H54 (cell line): ENCODE measurements at regions not wholly inside any gene's neighbourhood (a gene's known extent, or its start where the extent isn't known, plus 50 kb on each side); places are given as distances from the start of the nearest gene placed in this dataset.
"Not testable (repeated sequence)": the region's sequence is repeated elsewhere in the genome, so short reads cannot be mapped to it uniquely, and the experiment has no call there.

Experiments
- DNase-seq: peaks from one replicate; pipeline ENCODE4 v3.0.0; 2011; ENCODE audit warnings: low spot score, mixed read lengths; ENCODE audit not compliant: insufficient read length
- FAIRE-seq: peaks from 3 replicates; lab custom pipeline; 2011; peaks lifted over from hg19 to GRCh38; lab: Jason Lieb, UNC
- POLR2A ChIP-seq: IDR thresholded peaks from 2 replicates; pipeline ENCODE4 v1.6.1; 2011; ENCODE audit warnings: low read depth, mild to moderate bottlenecking, low read length

GRCh38 chr5:82885627-82886389, 191.4 kb downstream of the TMEM167A start:
- DNase-seq (no peak), FAIRE-seq (no peak)
- TF ChIP-seq POLR2A, result no peak

GRCh38 chr5:82884821-82885471, 192.2 kb downstream of the TMEM167A start:
- TF ChIP-seq POLR2A, result no peak
- no peak for FAIRE-seq
- no peak for DNase-seq

- no peak for FAIRE-seq
- DNase-seq, result no peak
These were observed 194.9 kb downstream of the TMEM167A start for GRCh38 chr5:82882316-82882715.

GRCh38 chr5:82881571-82882174, 195.5 kb downstream of the TMEM167A start:
- DNase-seq (no peak), FAIRE-seq (no peak)
- TF ChIP-seq POLR2A, result no peak

More at GRCh38 chr5:82882316-82882715, 194.9 kb downstream of the TMEM167A start:
- no peak for TF ChIP-seq POLR2A

GRCh38 chr5:82879089-82879488, 198.1 kb downstream of the TMEM167A start:
- no peak for FAIRE-seq

GRCh38 chr5:82873452-82873851, 203.7 kb downstream of the TMEM167A start:
- no peak for FAIRE-seq

More at GRCh38 chr5:82879089-82879488, 198.1 kb downstream of the TMEM167A start:
- TF ChIP-seq POLR2A, result no peak
- no peak for DNase-seq

GRCh38 chr5:82872321-82873288, 204.6 kb downstream of the TMEM167A start:
- DNase-seq, result not testable (repeated sequence)

More at GRCh38 chr5:82873452-82873851, 203.7 kb downstream of the TMEM167A start:
- TF ChIP-seq POLR2A, result no peak
- DNase-seq, result no peak

GRCh38 chr5:82865625-82866024, 211.6 kb downstream of the TMEM167A start:
- no peak for DNase-seq
- no peak for TF ChIP-seq POLR2A
- no peak for FAIRE-seq

More at GRCh38 chr5:82872321-82873288, 204.6 kb downstream of the TMEM167A start:
- not testable (repeated sequence) for FAIRE-seq

GRCh38 chr5:82863266-82863665, 213.9 kb downstream of the TMEM167A start:
- no peak for TF ChIP-seq POLR2A
- DNase-seq, result no peak
- FAIRE-seq, result no peak

GRCh38 chr5:82862711-82863110, 214.5 kb downstream of the TMEM167A start:
- DNase-seq (no peak), FAIRE-seq (no peak)
- TF ChIP-seq POLR2A, result no peak

GRCh38 chr5:82862261-82862660, 214.9 kb downstream of the TMEM167A start:
- no peak for TF ChIP-seq POLR2A
- FAIRE-seq, result no peak
- no peak for DNase-seq

GRCh38 chr5:82861701-82862100, 215.5 kb downstream of the TMEM167A start:
- TF ChIP-seq POLR2A, result no peak
- DNase-seq (no peak), FAIRE-seq (no peak)

- no peak for FAIRE-seq
These were observed 217.6 kb downstream of the TMEM167A start for GRCh38 chr5:82859451-82860140.

More at GRCh38 chr5:82859451-82860140, 217.6 kb downstream of the TMEM167A start:
- no peak for TF ChIP-seq POLR2A
- DNase-seq, result no peak
